ENCODE measurements at regions not wholly inside any gene's neighbourhood (a gene's known extent, or its start where the extent isn't known, plus 50 kb on each side); places are given as distances from the start of the nearest gene placed in this dataset.

GRCh38 chr15:87561641-87562040, 694.9 kb downstream of the NTRK3 start:
- H3K56ac ChIP-seq (ENCODE audit: extremely low read depth, insufficient read depth, low read length) = no peak overlapping the region
- H4K8ac ChIP-seq (ENCODE audit: low read depth in 2 of 2, low read length in 2 of 2) = no peak overlapping the region
- no peak overlapping the region for H2AK9ac ChIP-seq (replicated peaks; ENCODE audit: low read depth, low read length, poor library complexity)
- no peaks in the 10 kb centered on the region for H4K20me1 ChIP-seq (ENCODE audit: insufficient read depth, low read length)
- no peak overlapping the region for H2BK5ac ChIP-seq (ENCODE audit: low read depth, low read length, poor library complexity, severe bottlenecking)
- H3K27me3 ChIP-seq (ENCODE audit: control insufficient read depth, insufficient read depth, low read length) = no peaks in the 10 kb centered on the region
- H4K5ac ChIP-seq (ENCODE audit: low read depth, low read length) = no peak overlapping the region
- H4K91ac ChIP-seq (ENCODE audit: insufficient read depth, low read depth, low read length) = no peak overlapping the region
- WGBS, 2 experiments (ENCODE audit: extremely low coverage in 2 of 2, insufficient read length in 1 of 2) = 100% methylated on average over 1 of the region's 2 CpGs; no CpG with 5 or more reads in 1 of the 2 experiments
- peaks cover 11% of the 10 kb centered on the region; the same call in 1 of the 2 replicates for H3K9me3 ChIP-seq (ENCODE audit: control insufficient read depth, insufficient read depth, low read length)
- no peaks in the 10 kb centered on the region for H3K36me3 ChIP-seq (ENCODE audit: control insufficient read depth, insufficient read depth, low read length)
- no peak for TF ChIP-seq SMC3 (IDR thresholded peaks at IDR 0.05; ENCODE audit: low read depth, low read length)
- H3K9ac ChIP-seq (ENCODE audit: low read depth, low read length) = no peak overlapping the region
- no peak overlapping the region for H3K23ac ChIP-seq (ENCODE audit: low read depth, low read length)
- H2BK120ac ChIP-seq (ENCODE audit: low read depth, low read length) = no peak overlapping the region
- no peak overlapping the region for H2AFZ ChIP-seq (replicated peaks; ENCODE audit: low read length, poor library complexity)
- H3K4me1 ChIP-seq (ENCODE audit: control insufficient read depth, insufficient read depth, low read length) = no peaks in the 10 kb centered on the region
- dilution Hi-C loops (cut with HindIII; ENCODE audit: low sequenced_read_pairs, unreplicated experiment) (no loop called here), in situ Hi-C loops (cut with MboI; ENCODE audit: low sequenced_read_pairs) (no loop called here), intact Hi-C loops (cut with micrococcal nuclease) (no loop called here)
- H3K27ac ChIP-seq (ENCODE audit: insufficient read depth, low read length) = no peak overlapping the region
- DNase-seq (no peak), ATAC-seq (ENCODE audit: low read depth) (no peak)
- no peak overlapping the region for H2AK5ac ChIP-seq (ENCODE audit: low read depth, low read length)
- no peak overlapping the region for H2BK20ac ChIP-seq (ENCODE audit: low read depth, low read length)
- H3K14ac ChIP-seq (replicated peaks; ENCODE audit: low read depth, low read length) = no peak overlapping the region
- no peaks in the 10 kb centered on the region for H3K79me1 ChIP-seq (ENCODE audit: low read depth in 1 of 2, low read length in 2 of 2)
- H3K4ac ChIP-seq (ENCODE audit: low read depth, low read length) = no peak overlapping the region
- H3K9me1 ChIP-seq (ENCODE audit: insufficient read depth, low read length) = no peaks in the 10 kb centered on the region
- ChIA-PET CTCF (no interaction called here), POLR2A (ENCODE audit: unreplicated experiment) (no interaction called here)
- no peak overlapping the region for H3K4me2 ChIP-seq (ENCODE audit: low read depth, low read length)
- no peak overlapping the region for H3K18ac ChIP-seq (ENCODE audit: low read depth, low read length)
- H3K4me3 ChIP-seq (ENCODE audit: insufficient read depth, low read depth, low read length) = no peak overlapping the region
- BruUV-seq (replicated peaks) = no TSS peak
- no peak overlapping the region for H2BK15ac ChIP-seq (ENCODE audit: low read depth, low read length)
